Stimulated activated naive CD4-positive, alpha-beta T cell (primary cell): ENCODE measurements at regions not wholly inside any gene's neighbourhood (a gene's known extent, or its start where the extent isn't known, plus 50 kb on each side); places are given as distances from the start of the nearest gene placed in this dataset.
"Not testable (repeated sequence)": the region's sequence is repeated elsewhere in the genome, so short reads cannot be mapped to it uniquely, and the experiment has no call there.

ENCODE experiments used
- DNase-seq, 6 experiments: peaks; one replicate each; lab custom pipeline; 2025; lab: John Stamatoyannopoulos, UW

- no peak for DNase-seq
Observed at GRCh38 chr14:55898938-55899337, 219.3 kb upstream of the PELI2 start.

- DNase-seq: no peak
Observed at GRCh38 chr14:55899531-55899930, 218.7 kb upstream of the PELI2 start.

DNA sequence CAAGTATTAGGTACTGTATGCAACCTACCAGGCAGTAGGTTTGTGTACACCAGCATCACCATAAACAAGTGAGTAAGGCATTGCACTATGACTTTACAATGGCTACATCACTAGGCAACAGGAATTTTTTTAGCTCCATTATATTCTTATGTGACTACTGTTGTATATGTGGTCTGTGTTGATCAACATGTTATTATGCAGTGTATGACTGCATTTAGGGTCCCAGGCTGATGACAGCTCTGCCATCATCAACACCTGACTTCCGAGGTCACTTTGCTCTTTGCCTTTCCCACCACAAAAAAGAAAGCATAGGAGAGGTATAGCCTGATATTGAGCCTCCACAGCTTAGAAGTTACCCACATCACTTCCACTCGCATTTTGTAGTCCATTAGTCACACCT lies 217.5 kb upstream of the PELI2 start:
- no peak for DNase-seq

DNA sequence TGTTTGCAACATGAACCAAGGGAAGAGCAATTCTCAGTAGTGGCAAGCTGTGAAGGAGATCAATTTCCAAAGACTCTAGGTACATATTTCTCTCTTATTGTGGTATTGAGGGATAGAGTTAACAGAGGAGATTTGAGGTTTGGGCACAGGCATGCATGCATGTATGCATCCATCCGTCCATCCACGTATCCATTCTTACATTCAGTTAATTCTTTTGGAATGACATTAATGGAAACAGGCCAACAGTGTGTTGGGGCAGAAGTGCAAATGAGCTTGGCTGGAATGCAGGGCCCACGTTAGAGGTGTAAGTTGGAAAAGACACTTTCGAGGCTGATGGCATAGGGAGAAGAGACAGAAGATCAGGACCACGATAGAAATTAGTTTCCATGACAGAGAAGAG lies 216.9 kb upstream of the PELI2 start:
- no peak for DNase-seq

- no peak for DNase-seq
Observed at GRCh38 chr14:55902241-55902640, 216.0 kb upstream of the PELI2 start.

DNA sequence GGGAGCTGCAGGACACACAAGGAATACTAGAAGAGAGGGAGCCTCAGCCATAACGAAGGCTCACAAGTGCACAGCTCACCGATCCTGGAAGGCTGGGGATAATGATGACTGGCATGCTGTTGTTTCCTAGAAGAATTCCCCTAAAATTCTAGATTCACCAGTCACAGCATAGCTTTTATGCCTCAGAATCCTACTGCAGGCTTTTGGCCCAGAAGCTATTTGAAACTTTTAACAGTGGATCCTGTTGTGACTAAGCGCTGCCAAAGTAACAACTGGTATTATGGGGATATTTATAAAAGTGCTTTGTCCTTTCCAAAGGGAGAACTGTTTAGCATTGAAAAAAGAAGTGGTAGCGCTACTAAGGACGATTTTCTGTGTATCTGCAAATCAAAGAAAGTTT lies 214.1 kb upstream of the PELI2 start:
- DNase-seq: no peak

- no peak for DNase-seq
Observed at GRCh38 chr14:55908106-55908505, 210.1 kb upstream of the PELI2 start.

DNA sequence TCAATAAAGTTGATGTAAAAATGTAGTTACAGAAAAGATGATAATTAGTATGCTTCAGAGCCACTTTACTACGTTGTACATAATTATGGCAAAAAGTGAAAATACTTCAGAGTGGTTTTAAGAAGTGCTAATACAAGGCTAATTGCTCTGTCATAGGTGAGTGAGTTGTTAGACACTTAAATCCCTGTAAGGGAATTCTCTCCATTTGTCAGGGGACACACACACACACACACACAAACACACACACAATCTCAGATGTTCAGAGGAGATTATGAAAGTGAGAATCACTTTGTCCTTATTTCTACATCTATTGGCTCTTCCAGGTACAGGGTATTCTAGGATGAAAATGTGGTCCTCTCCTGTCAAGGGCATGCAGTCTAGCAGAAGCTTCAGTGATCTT lies 208.3 kb upstream of the PELI2 start:
- no peak for DNase-seq

GRCh38 chr14:55910601-55911243 lies 207.5 kb upstream of the PELI2 start:
- no peak for DNase-seq

- no peak for DNase-seq
Observed at GRCh38 chr14:55911776-55912175, 206.4 kb upstream of the PELI2 start.

GRCh38 chr14:55912344-55912743 lies 205.9 kb upstream of the PELI2 start:
- DNase-seq: no peak

- no peak for DNase-seq
Observed at GRCh38 chr14:55913324-55914025, 204.7 kb upstream of the PELI2 start.

- DNase-seq: no peak
Observed at GRCh38 chr14:55914771-55915170, 203.4 kb upstream of the PELI2 start.

GRCh38 chr14:55915456-55915855 lies 202.8 kb upstream of the PELI2 start:
- no peak for DNase-seq

GRCh38 chr14:55919800-55920199 lies 198.4 kb upstream of the PELI2 start:
- DNase-seq: not testable (repeated sequence)

DNA sequence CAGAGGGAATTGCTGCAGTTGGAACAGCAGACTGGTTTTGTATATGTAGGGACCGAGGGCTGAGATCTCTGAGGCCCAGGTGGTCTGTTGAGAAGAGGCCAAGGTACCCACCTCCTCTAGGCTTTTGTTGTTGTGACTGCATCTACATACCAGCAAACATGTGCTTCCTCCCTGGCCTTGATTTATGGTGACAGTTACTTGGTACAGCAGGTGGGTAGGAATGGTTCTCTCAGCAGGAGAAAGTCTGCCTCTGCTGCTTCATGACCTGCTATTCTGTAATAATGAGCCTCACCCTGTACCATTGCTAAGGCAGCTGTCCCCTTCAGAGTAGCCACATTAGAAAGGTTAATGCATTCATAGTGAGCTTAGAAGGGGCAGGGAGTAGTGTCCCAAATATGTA lies 196.7 kb upstream of the PELI2 start:
- no peak for DNase-seq

DNA sequence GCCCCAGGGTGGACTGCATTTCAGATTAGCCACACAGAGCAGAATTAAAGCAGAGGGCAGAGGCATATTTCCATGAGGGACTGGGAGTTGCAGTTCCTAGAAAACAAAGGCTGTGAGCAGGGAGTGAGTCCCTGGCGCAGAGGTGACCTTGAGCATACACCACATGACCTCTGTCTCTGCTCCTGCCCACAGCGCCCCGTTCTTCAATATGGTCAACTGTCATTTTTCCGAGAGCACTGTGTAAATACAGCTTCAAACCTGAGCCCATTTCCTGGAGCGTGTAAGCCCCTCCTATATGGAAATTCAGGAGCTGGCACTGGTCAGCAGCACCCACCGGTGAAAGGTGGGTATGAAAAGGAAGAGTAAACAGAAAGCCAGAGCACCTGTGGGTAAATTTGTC lies 192.2 kb upstream of the PELI2 start:
- no peak for DNase-seq

GRCh38 chr14:55927028-55927427 lies 191.2 kb upstream of the PELI2 start:
- no peak for DNase-seq

DNA sequence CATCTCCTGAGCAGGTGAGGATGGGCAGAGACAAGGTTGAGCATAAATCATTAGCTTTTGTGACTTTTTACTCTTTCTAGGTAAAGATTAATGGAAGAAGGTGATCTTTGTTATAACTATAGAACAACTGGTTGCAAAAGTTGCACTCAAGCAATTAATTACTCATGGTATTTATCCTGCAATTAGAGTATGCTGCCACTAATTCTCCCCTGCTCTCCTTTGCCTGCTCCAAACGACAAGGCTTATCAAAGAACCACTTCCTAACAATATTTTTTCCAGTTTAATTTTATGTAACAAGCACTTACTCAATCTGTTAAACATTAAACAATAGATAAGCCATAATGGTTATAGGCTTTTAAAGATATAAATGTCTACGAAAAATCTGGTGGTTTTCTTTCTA lies 189.9 kb upstream of the PELI2 start:
- DNase-seq: no peak

GRCh38 chr14:55929136-55929535 lies 189.1 kb upstream of the PELI2 start:
- no peak for DNase-seq

- no peak for DNase-seq
Observed at GRCh38 chr14:55930016-55930784, 188.0 kb upstream of the PELI2 start.

DNA sequence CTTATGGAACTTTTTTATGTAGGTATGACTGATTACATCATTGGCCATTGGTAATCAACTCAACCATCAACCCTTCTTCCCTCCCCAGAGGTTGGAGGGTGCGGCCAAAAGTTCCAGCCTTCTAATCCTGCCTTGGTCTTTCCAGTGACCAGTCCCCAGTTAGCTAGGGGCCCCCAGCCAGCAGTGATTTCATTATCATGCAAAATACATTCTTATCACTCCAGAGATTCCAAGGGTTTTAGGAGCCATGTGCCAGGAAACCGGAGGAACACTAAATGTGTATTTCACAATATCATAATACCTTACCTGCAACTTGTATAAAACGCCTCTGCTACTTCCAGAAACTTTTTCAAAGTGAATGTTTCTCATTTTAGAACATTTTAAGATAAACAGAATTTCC lies 181.5 kb upstream of the PELI2 start:
- DNase-seq: no peak

DNA sequence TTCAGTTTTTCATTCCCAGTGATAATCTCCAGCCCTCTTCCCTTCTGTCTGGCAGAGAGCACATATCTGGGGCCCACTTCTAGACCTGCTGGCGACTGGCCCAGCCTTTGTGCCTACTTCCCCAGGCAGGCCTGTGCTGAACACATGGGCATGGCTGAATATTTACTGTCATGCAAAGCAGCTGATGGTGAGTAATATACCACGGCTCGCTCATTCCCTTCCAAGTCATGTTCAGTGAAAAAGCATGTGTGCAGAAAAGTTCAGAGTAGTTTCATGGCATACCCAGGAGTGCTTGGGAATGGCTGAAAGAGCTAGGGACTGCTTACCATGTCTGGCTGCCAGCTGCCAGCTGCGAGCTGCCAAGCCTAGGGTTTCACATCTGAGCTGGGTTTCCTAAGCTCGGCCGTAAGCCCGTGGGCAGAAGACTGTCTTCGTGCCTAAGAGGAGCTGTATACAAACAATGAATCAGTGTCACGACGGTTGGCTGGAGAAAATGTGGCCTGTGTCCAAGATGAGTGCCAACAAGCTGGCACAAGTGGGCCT lies 179.9 kb upstream of the PELI2 start:
- DNase-seq: no peak
